GM23248 (cell line): ENCODE measurements at regions not wholly inside any gene's neighbourhood (a gene's known extent, or its start where the extent isn't known, plus 50 kb on each side); places are given as distances from the start of the nearest gene placed in this dataset.

Experiments
- EZH2 ChIP-seq: fragments of 200-600 bp; sonication (generic); IDR thresholded peaks from 2 replicates; pipeline ENCODE4 v1.6.1; 2018; ENCODE audit warnings: antibody characterized with exemption, mild to moderate bottlenecking; ENCODE audit not compliant: insufficient read depth, poor library complexity, severe bottlenecking
- EZH2phosphoT487 ChIP-seq: fragments of 200-600 bp; sonication (generic); IDR thresholded peaks from 2 replicates; pipeline ENCODE4 v1.6.1; 2018; ENCODE audit warnings: antibody characterized with exemption, moderate library complexity, mild to moderate bottlenecking, low read depth; ENCODE audit not compliant: insufficient read depth

GRCh38 chr3:88611826-88612326 lies 462.1 kb downstream of the C3orf38 start:
- TF ChIP-seq EZH2 (no peak), EZH2phosphoT487 (no peak)
